Mucosa of descending colon (tissue), 3 donors: ENCODE measurements at regions not wholly inside any gene's neighbourhood (a gene's known extent, or its start where the extent isn't known, plus 50 kb on each side); places are given as distances from the start of the nearest gene placed in this dataset.
A peak's percentile ranks its signal among the peaks of the same experiment; 100 is the strongest.

ENCODE experiments used
- ATAC-seq: fragments of 200-7000 bp; cut with Tn5 transposase; one replicate; pipeline ENCODE4 v1.9.1; 2020; ENCODE audit warnings: mild to moderate bottlenecking, moderate library complexity
- DNase-seq, 3 donors: peaks; one replicate each; pipeline ENCODE4 v3.0.0-alpha.2; 2020
- H3K36me3 ChIP-seq: fragments of 200-600 bp; one replicate; pipeline ENCODE4 v1.8.0; 2021; ENCODE audit warnings: low read depth, mild to moderate bottlenecking
- H3K4me1 ChIP-seq: fragments of 200-600 bp; one replicate; pipeline ENCODE4 v1.8.0; 2021; ENCODE audit warnings: low read depth, mild to moderate bottlenecking
- H3K4me3 ChIP-seq: fragments of 200-600 bp; one replicate; pipeline ENCODE4 v1.8.0; 2021; ENCODE audit warnings: mild to moderate bottlenecking
- H3K9me3 ChIP-seq: fragments of 200-600 bp; one replicate; pipeline ENCODE4 v1.8.0; 2021; ENCODE audit warnings: mild to moderate bottlenecking
- CTCF ChIP-seq: fragments of 200-600 bp; IDR thresholded peaks from one replicate; pipeline ENCODE4 v1.8.0; 2022; ENCODE audit warnings: antibody characterized with exemption, mild to moderate bottlenecking
- intact Hi-C, 2 donors: fragments of 100-400 bp; cut with DNase I in 1 of 2; cut with micrococcal nuclease in 1 of 2; formaldehyde crosslinking; loops; one replicate each; pipeline versions ENCODE4 v1.11.0 to v1.11.1; 2022; cut with DNase I, micrococcal nuclease
- donor health status: DM: no; HTN: no; CAD: no; lungs with moderate emphysema.
- donor health status: DM: no; HTN: no; CAD: no.
- donor health status: DM: no; HTN: yes; CAD: no.

- Histone ChIP-seq H3K9me3 (no peaks in the 10 kb centered on the region), H3K36me3 (no peaks in the 10 kb centered on the region), H3K4me1 (no peaks in the 10 kb centered on the region), H3K4me3 (no peak overlapping the region)
- DNase-seq (peak in 1 of 3 donors; percentile 5), ATAC-seq (peak; percentile 72)
- intact Hi-C loops = no loop called here
- TF ChIP-seq CTCF = no peak
Observed at GRCh38 chr6:40074306-40075055, 140.2 kb upstream of the MOCS1 start.

GRCh38 chr6:40066372-40066771, 132.1 kb upstream of the MOCS1 start:
- H3K9me3 ChIP-seq = no peaks in the 10 kb centered on the region
- H3K36me3 ChIP-seq = no peaks in the 10 kb centered on the region
- no peak for TF ChIP-seq CTCF
- intact Hi-C loops = no loop called here
- H3K4me1 ChIP-seq = no peaks in the 10 kb centered on the region
- DNase-seq (no peak), ATAC-seq (no peak)
- no peak overlapping the region for H3K4me3 ChIP-seq

- ATAC-seq = no peak
- DNase-seq = no peak
- TF ChIP-seq CTCF = no peak
- intact Hi-C loops = no loop called here
- Histone ChIP-seq H3K4me1 (no peaks in the 10 kb centered on the region), H3K4me3 (no peak overlapping the region), H3K9me3 (no peaks in the 10 kb centered on the region), H3K36me3 (no peaks in the 10 kb centered on the region)
Observed at GRCh38 chr6:40056865-40057264, 122.6 kb upstream of the MOCS1 start.

GRCh38 chr6:40054602-40055001, 120.3 kb upstream of the MOCS1 start:
- H3K9me3 ChIP-seq = no peaks in the 10 kb centered on the region
- TF ChIP-seq CTCF = no peak
- ATAC-seq (no peak), DNase-seq (no peak)
- H3K36me3 ChIP-seq = no peaks in the 10 kb centered on the region
- H3K4me3 ChIP-seq = no peak overlapping the region
- intact Hi-C loops = no loop called here
- H3K4me1 ChIP-seq = no peaks in the 10 kb centered on the region

- Histone ChIP-seq H3K9me3 (no peaks in the 10 kb centered on the region), H3K4me1 (no peaks in the 10 kb centered on the region), H3K4me3 (no peak overlapping the region), H3K36me3 (no peaks in the 10 kb centered on the region)
- TF ChIP-seq CTCF = no peak
- intact Hi-C loops = no loop called here
- no peak for ATAC-seq
- no peak for DNase-seq
Observed at GRCh38 chr6:40054186-40054585, 119.9 kb upstream of the MOCS1 start.

- ATAC-seq (no peak), DNase-seq (no peak)
- Histone ChIP-seq H3K4me1 (no peaks in the 10 kb centered on the region), H3K36me3 (no peaks in the 10 kb centered on the region), H3K9me3 (no peaks in the 10 kb centered on the region), H3K4me3 (no peak overlapping the region)
- intact Hi-C loops = no loop called here
- TF ChIP-seq CTCF = no peak
Observed at GRCh38 chr6:40049128-40049527, 114.9 kb upstream of the MOCS1 start.
